ENCODE measurements at regions not wholly inside any gene's neighbourhood (a gene's known extent, or its start where the extent isn't known, plus 50 kb on each side); places are given as distances from the start of the nearest gene placed in this dataset.

- TF ChIP-seq CTCF (conservative IDR thresholded peaks at IDR 0.05) = no peak
- no peak overlapping the region for H3K27ac ChIP-seq
These were observed 76.5 kb upstream of the HSPA9 start for GRCh38 chr5:138651767-138652117.

DNA sequence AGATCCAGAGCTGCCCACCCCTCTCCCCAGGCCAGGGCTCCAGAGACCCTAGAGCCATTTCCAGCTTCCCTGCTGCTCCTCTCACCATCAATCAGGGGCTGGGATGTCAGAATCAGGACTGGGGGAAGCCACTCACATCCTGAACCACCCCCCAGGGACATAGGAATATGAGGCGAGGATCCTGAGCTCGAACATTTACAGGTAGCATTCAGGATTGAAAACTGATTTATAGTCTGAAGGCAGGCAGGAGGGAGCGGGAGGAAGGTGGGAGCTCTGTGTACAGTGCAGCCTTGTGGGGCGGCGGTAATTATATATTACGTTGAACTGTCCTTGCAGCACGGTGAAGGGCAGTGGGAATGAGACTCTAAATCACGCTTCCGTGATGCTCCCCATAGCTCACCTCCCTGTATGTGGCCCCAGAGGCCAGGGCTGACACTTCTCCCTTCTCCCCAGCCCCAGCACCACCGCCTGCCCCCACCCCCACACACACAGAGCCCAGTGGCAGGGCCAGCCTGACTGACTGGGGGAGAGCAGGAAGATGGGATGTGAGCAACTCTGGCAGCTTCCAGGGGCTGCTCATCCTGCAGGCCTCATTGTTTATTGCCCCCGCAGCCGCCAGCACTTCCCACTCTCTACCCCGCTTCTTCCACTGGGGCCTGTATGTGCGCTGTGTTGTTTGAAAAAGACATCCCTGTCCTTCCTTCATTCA is 76.0 kb upstream of the HSPA9 start:
- no peak overlapping the region for H3K27ac ChIP-seq

DNA sequence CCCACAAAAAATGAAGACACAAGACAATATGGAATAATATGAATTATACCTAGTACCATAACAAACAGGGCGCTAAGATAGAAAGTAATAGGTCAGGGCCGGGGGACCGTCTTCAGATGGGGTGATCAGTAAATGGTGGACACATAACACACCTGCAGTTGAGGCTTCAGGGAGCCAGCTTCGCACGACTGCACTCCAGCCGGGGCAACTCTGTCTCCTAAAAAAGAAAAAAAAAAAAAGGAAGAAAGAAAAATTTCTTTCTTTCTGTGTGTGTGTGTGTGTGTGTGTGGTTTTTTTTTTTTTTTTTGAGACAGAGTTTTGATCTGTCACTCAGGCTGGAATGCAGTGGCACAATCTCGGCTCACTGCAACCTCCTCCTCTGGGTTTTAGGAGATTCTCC is 75.0 kb upstream of the HSPA9 start:
- no peak overlapping the region for H3K27ac ChIP-seq
- TF ChIP-seq CTCF (conservative IDR thresholded peaks at IDR 0.05) = no peak

More for the DNA sequence above, 76.0 kb upstream of the HSPA9 start:
- TF ChIP-seq CTCF (conservative IDR thresholded peaks at IDR 0.05) = no peak

- TF ChIP-seq CTCF (conservative IDR thresholded peaks at IDR 0.05) = no peak
- H3K27ac ChIP-seq = no peak overlapping the region
These were observed 74.6 kb upstream of the HSPA9 start for GRCh38 chr5:138649775-138650174.

- H3K27ac ChIP-seq = no peak overlapping the region
- no peak for TF ChIP-seq CTCF (conservative IDR thresholded peaks at IDR 0.05)
These were observed 74.1 kb upstream of the HSPA9 start for GRCh38 chr5:138649316-138649720.

GRCh38 chr5:138648841-138649240 is 73.6 kb upstream of the HSPA9 start:
- no peak for TF ChIP-seq CTCF (conservative IDR thresholded peaks at IDR 0.05)
- no peak overlapping the region for H3K27ac ChIP-seq

DNA sequence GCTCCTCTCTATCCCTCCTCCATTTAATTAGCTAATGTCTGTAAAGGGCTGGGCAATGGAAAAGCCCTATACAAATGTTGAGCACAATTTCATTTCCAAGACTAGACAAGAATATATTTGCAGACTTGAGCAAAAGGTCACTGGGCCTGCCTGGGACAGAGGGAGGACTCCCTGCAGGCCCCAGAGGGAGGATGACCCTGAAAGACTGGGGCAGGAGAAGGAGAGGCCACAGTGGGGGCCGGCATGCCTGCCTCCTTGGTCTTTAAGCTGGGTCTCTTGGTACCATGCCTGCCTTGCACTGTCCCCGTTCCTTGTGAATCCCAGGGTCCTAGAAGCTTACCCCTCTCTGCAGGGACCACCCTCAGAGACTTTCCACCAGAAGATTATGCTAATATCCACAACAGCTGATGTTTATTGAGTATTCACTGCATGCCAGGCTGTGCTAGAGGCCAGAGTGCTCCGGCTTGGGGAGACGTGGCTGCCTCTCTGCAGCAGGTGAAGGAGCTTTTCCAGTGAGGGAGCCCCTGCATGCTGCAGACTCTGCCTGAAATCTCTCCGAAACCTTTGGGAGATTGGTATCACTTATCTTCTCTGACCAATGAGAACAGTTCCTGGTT is 72.7 kb upstream of the HSPA9 start:
- H3K27ac ChIP-seq = no peak overlapping the region
- no peak for TF ChIP-seq CTCF (conservative IDR thresholded peaks at IDR 0.05)

Data from VCaP (cell line).